Cardiac muscle cell (in vitro differentiated cells and primary cell): ENCODE measurements at regions not wholly inside any gene's neighbourhood (a gene's known extent, or its start where the extent isn't known, plus 50 kb on each side); places are given as distances from the start of the nearest gene placed in this dataset.

Source experiments
- DNase-seq, 2 donors: peaks; one replicate each; pipeline versions ENCODE4 v3.0.0 to v3.0.0-alpha.2; 2010 to 2017; ENCODE audit warnings: low read depth in 1 of 2, low spot score in 1 of 2
- H3K27ac ChIP-seq: fragments of 200-600 bp; sonication (generic); 2 replicates; pipeline ENCODE4 v1.5.1; 2016
- H3K27me3 ChIP-seq: fragments of 200-600 bp; sonication (generic); 2 replicates; pipeline ENCODE4 v1.6.0; 2016; ENCODE audit warnings: control low read depth
- H3K36me3 ChIP-seq: fragments of 200-600 bp; sonication (generic); 2 replicates; pipeline ENCODE4 v1.5.1; 2016; ENCODE audit warnings: control low read depth
- H3K4me1 ChIP-seq: fragments of 200-600 bp; sonication (generic); 2 replicates; pipeline ENCODE4 v1.8.1; 2017; ENCODE audit warnings: low read depth, mild to moderate bottlenecking, mixed run types
- H3K4me3 ChIP-seq: fragments of 200-600 bp; sonication (generic); 2 replicates; pipeline ENCODE4 v1.5.1; 2016; ENCODE audit warnings: mild to moderate bottlenecking
- H3K9me3 ChIP-seq: fragments of 200-600 bp; sonication (generic); 2 replicates; pipeline ENCODE4 v1.5.1; 2017; ENCODE audit warnings: low read depth, mild to moderate bottlenecking, control low read depth
- CTCF ChIP-seq: IDR thresholded peaks from 2 replicates; pipeline ENCODE4 v1.5.1; 2012; ENCODE audit warnings: low read depth, mild to moderate bottlenecking, low read length

- no peak for TF ChIP-seq CTCF
- H3K4me1 ChIP-seq = peaks cover 11% of the 10 kb centered on the region
- no peaks in the 10 kb centered on the region for H3K27me3 ChIP-seq
- no peak overlapping the region for H3K27ac ChIP-seq
- DNase-seq = no peak
- H3K36me3 ChIP-seq = no peaks in the 10 kb centered on the region
- H3K9me3 ChIP-seq = no peaks in the 10 kb centered on the region
- H3K4me3 ChIP-seq = no peak overlapping the region
Measured at GRCh38 chrX:20596856-20597255, 330.1 kb upstream of the RPS6KA3 start.

- Histone ChIP-seq H3K9me3 (no peaks in the 10 kb centered on the region), H3K27ac (no peak overlapping the region), H3K36me3 (no peaks in the 10 kb centered on the region), H3K27me3 (no peaks in the 10 kb centered on the region), H3K4me1 (peaks cover 11% of the 10 kb centered on the region), H3K4me3 (no peak overlapping the region)
- no peak for TF ChIP-seq CTCF
- DNase-seq = peak in 1 of 2 donors; percentile 25
Measured at GRCh38 chrX:20595928-20596575, 329.3 kb upstream of the RPS6KA3 start.

GRCh38 chrX:20594985-20595384, 328.3 kb upstream of the RPS6KA3 start:
- Histone ChIP-seq H3K4me3 (no peak overlapping the region), H3K4me1 (peaks cover 11% of the 10 kb centered on the region), H3K36me3 (no peaks in the 10 kb centered on the region), H3K27ac (no peak overlapping the region), H3K9me3 (no peaks in the 10 kb centered on the region), H3K27me3 (no peaks in the 10 kb centered on the region)
- TF ChIP-seq CTCF = peak; percentile 35
- peak; percentile 4 to 19 for DNase-seq

- no peak for DNase-seq
- Histone ChIP-seq H3K9me3 (no peaks in the 10 kb centered on the region), H3K27me3 (no peaks in the 10 kb centered on the region), H3K4me1 (peaks cover 11% of the 10 kb centered on the region), H3K4me3 (no peak overlapping the region), H3K27ac (no peak overlapping the region), H3K36me3 (no peaks in the 10 kb centered on the region)
- TF ChIP-seq CTCF = no peak
Measured at GRCh38 chrX:20593836-20594235, 327.1 kb upstream of the RPS6KA3 start.

- no peaks in the 10 kb centered on the region for H3K36me3 ChIP-seq
- no peak for DNase-seq
- peaks cover 11% of the 10 kb centered on the region for H3K4me1 ChIP-seq
- no peaks in the 10 kb centered on the region for H3K9me3 ChIP-seq
- no peak overlapping the region for H3K4me3 ChIP-seq
- H3K27me3 ChIP-seq = no peaks in the 10 kb centered on the region
- TF ChIP-seq CTCF = no peak
- H3K27ac ChIP-seq = no peak overlapping the region
Measured at GRCh38 chrX:20593402-20593801, 326.7 kb upstream of the RPS6KA3 start.
